ENCODE measurements at regions not wholly inside any gene's neighbourhood (a gene's known extent, or its start where the extent isn't known, plus 50 kb on each side); places are given as distances from the start of the nearest gene placed in this dataset.

DNA sequence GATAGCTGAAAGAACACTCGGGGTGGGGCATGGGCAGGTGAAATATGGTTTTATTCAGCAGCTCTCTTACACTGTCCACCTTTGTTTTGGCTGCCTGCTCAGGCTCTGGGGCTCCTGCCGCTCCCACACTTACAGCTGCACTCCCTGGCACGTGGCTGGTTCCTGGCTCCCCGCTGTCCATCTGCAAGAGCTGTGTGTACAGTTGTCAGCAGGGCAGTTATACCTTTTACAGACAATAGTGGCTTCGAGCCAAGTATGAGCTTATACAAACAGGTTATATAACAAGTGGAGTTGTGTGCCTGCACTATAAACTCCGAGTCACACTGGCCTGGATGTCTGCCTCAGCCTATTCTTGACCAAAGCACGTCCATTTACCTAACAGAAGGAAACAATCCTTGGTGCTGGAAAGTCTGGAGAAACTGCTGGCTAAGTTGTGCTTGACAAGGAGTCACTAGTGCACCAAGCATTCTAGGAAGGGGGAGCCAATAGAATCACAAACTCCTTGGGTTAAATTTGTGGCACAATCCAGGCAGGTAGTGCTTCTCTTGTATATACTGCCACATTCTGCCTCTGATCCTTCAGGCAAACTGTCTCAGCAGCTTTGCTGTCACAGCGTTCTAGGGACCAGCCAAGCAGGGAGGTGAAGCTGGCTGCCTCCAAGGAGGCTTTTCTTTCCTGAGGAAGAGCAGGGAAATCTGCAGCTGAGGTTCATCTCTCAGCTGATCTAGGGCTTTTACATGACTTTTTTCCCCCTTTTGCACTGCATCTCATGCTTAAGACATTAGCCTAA, 68.2 kb downstream of the NHLRC3 start:
- TF ChIP-seq CEBPB (tag; IDR thresholded peaks at IDR 0.05) (no peak), ZNF23 (CRISPR knock-in tag; IDR thresholded peaks at IDR 0.05) (no peak), ZNF217 (CRISPR knock-in tag; IDR thresholded peaks at IDR 0.05) (no peak), L3MBTL2 (IDR thresholded peaks at IDR 0.05) (no peak), ZBED1 (IDR thresholded peaks at IDR 0.05) (no peak), ZBTB17 (CRISPR knock-in tag; IDR thresholded peaks at IDR 0.05) (no peak), KLF13 (tag; IDR thresholded peaks at IDR 0.05; ENCODE audit: borderline replicate concordance, low read depth) (no peak)
- TF ChIP-seq, protein P1, sequence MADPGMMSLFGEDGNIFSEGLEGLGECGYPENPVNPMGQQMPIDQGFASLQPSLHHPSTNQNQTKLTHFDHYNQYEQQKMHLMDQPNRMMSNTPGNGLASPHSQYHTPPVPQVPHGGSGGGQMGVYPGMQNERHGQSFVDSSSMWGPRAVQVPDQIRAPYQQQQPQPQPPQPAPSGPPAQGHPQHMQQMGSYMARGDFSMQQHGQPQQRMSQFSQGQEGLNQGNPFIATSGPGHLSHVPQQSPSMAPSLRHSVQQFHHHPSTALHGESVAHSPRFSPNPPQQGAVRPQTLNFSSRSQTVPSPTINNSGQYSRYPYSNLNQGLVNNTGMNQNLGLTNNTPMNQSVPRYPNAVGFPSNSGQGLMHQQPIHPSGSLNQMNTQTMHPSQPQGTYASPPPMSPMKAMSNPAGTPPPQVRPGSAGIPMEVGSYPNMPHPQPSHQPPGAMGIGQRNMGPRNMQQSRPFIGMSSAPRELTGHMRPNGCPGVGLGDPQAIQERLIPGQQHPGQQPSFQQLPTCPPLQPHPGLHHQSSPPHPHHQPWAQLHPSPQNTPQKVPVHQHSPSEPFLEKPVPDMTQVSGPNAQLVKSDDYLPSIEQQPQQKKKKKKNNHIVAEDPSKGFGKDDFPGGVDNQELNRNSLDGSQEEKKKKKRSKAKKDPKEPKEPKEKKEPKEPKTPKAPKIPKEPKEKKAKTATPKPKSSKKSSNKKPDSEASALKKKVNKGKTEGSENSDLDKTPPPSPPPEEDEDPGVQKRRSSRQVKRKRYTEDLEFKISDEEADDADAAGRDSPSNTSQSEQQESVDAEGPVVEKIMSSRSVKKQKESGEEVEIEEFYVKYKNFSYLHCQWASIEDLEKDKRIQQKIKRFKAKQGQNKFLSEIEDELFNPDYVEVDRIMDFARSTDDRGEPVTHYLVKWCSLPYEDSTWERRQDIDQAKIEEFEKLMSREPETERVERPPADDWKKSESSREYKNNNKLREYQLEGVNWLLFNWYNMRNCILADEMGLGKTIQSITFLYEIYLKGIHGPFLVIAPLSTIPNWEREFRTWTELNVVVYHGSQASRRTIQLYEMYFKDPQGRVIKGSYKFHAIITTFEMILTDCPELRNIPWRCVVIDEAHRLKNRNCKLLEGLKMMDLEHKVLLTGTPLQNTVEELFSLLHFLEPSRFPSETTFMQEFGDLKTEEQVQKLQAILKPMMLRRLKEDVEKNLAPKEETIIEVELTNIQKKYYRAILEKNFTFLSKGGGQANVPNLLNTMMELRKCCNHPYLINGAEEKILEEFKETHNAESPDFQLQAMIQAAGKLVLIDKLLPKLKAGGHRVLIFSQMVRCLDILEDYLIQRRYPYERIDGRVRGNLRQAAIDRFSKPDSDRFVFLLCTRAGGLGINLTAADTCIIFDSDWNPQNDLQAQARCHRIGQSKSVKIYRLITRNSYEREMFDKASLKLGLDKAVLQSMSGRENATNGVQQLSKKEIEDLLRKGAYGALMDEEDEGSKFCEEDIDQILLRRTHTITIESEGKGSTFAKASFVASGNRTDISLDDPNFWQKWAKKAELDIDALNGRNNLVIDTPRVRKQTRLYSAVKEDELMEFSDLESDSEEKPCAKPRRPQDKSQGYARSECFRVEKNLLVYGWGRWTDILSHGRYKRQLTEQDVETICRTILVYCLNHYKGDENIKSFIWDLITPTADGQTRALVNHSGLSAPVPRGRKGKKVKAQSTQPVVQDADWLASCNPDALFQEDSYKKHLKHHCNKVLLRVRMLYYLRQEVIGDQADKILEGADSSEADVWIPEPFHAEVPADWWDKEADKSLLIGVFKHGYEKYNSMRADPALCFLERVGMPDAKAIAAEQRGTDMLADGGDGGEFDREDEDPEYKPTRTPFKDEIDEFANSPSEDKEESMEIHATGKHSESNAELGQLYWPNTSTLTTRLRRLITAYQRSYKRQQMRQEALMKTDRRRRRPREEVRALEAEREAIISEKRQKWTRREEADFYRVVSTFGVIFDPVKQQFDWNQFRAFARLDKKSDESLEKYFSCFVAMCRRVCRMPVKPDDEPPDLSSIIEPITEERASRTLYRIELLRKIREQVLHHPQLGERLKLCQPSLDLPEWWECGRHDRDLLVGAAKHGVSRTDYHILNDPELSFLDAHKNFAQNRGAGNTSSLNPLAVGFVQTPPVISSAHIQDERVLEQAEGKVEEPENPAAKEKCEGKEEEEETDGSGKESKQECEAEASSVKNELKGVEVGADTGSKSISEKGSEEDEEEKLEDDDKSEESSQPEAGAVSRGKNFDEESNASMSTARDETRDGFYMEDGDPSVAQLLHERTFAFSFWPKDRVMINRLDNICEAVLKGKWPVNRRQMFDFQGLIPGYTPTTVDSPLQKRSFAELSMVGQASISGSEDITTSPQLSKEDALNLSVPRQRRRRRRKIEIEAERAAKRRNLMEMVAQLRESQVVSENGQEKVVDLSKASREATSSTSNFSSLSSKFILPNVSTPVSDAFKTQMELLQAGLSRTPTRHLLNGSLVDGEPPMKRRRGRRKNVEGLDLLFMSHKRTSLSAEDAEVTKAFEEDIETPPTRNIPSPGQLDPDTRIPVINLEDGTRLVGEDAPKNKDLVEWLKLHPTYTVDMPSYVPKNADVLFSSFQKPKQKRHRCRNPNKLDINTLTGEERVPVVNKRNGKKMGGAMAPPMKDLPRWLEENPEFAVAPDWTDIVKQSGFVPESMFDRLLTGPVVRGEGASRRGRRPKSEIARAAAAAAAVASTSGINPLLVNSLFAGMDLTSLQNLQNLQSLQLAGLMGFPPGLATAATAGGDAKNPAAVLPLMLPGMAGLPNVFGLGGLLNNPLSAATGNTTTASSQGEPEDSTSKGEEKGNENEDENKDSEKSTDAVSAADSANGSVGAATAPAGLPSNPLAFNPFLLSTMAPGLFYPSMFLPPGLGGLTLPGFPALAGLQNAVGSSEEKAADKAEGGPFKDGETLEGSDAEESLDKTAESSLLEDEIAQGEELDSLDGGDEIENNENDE (IDR thresholded peaks at IDR 0.05; ENCODE audit: low read depth, low read length) = no peak

More for the DNA sequence above, 68.2 kb downstream of the NHLRC3 start:
- Histone ChIP-seq H3K27ac (ENCODE audit: extremely low read depth, low read depth, low read length) (no peak overlapping the region), H3K9me3 (replicated peaks; ENCODE audit: control insufficient read depth, insufficient read depth, low read depth, low read length) (no peaks in the 10 kb centered on the region), H3K4me3 (no peak overlapping the region), H3K79me2 (ENCODE audit: control insufficient read depth, insufficient read depth, low read length) (no peaks in the 10 kb centered on the region), H2AFZ (ENCODE audit: low read depth, low read length) (no peak overlapping the region), H3K36me3 (ENCODE audit: control insufficient read depth, insufficient read depth, low read length) (no peaks in the 10 kb centered on the region), H3K9ac (ENCODE audit: insufficient read depth in 1 of 2, low read depth in 2 of 2, low read length in 2 of 2) (no peak overlapping the region; a peak in 1 of 4 replicates), H3K27me3 (ENCODE audit: control insufficient read depth in 2 of 2, insufficient read depth in 2 of 2, low read length in 2 of 2) (peaks cover 2 to 4% of the 10 kb centered on the region in 2 experiments; a peak in 2 of 5 replicates), H3K9me1 (ENCODE audit: control insufficient read depth, insufficient read depth, low read length) (no peaks in the 10 kb centered on the region), H3K4me2 (ENCODE audit: insufficient read depth, low read length) (no peak overlapping the region), H3K4me1 (replicated peaks in 1 of 2; ENCODE audit: control insufficient read depth in 2 of 2, insufficient read depth in 2 of 2, low read length in 2 of 2) (no peaks in the 10 kb centered on the region), H4K20me1 (replicated peaks; ENCODE audit: control insufficient read depth, insufficient read depth, low read length) (no peaks in the 10 kb centered on the region; the same call in 1 of the 2 replicates)
- ChIA-PET POLR2A (no interaction called here), CTCF (ENCODE audit: low intra/inter-chr PET ratio) (no interaction called here)
- no peak for ATAC-seq
- BruUV-seq (replicated peaks) = no TSS peak
- 0% methylated on average over 4 of the region's 8 CpGs for WGBS (ENCODE audit: insufficient coverage, low coverage, missing lambda C conversion rate)
- FAIRE-seq = no peak
- no peak for DNase-seq (ENCODE audit: extremely low read depth in 1 of 4, low spot score in 3 of 4)
- in situ Hi-C loops (cut with MboI) = no loop called here
- intact Hi-C loops (cut with micrococcal nuclease) = no loop called here
